HL-60/S4 treated with retinoic acid at 250 ng/mL for 4 days and 3 days (cell line): ENCODE measurements at regions not wholly inside any gene's neighbourhood (a gene's known extent, or its start where the extent isn't known, plus 50 kb on each side); places are given as distances from the start of the nearest gene placed in this dataset.

Source experiments
- in situ Hi-C: fragments of 300-500 bp; cut with MboI; formaldehyde crosslinking; loops from 2 replicates; pipeline ENCODE4 v1.7.0; 2022; ENCODE audit warnings: low sequenced_read_pairs

DNA sequence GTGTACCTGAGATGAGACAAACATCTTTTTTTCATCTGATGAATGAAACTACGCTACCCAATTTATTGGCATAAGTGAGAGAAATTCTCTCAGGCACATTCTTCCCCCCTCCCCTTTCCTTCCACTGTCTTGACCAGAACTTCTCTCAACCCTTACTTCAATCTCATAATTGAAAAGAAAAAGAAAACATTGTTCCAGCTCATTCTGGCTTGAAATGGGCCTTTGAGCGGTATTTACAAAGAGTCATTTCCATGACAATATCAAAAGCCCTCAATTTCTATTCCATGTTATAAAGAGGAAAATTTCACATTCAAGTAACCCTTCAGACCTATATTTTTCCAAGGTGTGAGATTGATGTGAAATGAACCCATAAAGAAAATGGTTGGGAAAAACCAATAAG lies 145.9 kb downstream of the PCSK1 start:
- in situ Hi-C loops, result no loop called here

DNA sequence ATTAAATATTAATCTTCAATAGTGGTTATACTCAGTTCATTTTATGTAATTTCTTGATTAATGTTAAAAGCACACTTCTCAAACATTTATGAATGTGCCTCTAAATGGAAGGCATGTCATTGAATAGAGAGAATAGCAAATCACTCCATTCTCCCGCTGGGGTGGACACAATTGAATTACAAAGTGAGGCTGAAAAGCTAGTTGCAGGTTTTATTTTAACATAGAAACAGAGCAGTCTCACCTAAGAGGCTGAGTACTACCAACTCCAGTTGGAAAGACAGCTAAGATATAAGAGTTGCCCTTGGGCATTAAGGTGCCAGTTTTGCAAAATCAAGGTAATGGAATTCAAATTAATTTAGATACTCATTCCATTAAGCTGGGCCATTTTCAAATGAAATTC lies 147.2 kb downstream of the PCSK1 start:
- in situ Hi-C loops, result no loop called here

DNA sequence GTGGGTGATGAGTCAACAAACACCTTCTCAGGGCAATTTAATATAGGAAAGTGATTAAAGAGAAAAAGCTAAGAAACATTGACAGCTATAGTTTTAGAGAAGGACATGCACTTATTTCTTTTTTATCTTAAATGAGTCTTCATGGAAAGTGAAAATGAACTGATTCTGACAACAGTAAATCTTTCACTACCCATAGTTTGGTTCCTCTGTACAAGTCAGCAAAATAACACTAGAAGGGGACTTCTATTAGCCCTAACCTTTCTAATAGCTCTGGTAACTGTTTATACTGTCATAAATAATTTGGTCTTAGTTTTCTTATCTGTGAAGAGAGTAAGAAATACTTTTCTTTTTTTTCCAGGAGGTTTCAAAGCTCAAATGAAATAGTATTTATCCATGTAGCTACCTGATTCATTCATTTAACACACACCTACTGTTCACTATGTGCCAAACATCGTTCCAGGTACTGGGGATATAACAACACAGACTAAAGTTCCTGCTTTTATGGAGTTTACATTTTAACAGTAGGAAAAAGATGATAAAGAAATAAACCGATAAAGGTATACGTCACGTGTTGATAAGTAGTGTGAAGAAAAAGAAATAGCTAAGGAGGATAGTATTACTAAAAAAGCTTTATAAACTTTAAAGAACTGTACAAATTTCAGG lies 148.2 kb downstream of the PCSK1 start:
- in situ Hi-C loops, result no loop called here

DNA sequence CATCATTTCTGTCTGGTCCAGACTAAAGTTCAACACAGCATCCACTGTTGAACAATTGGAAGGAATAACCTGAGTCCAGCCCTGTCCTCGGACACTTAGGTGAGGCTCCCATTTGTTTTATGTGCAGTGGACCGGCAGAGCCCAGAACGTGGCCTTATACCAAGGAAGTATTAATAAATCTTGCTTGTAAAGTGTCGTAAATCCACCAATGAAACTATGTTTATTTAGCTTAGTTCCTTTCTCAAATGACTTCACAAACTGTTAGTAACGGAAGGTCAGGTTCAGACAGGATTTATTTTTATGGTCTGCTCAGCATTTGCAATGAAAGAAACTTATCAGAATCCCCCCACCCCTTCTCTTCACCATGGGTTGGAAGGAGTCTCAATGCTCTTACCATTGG lies 149.5 kb downstream of the PCSK1 start:
- in situ Hi-C loops, result no loop called here

DNA sequence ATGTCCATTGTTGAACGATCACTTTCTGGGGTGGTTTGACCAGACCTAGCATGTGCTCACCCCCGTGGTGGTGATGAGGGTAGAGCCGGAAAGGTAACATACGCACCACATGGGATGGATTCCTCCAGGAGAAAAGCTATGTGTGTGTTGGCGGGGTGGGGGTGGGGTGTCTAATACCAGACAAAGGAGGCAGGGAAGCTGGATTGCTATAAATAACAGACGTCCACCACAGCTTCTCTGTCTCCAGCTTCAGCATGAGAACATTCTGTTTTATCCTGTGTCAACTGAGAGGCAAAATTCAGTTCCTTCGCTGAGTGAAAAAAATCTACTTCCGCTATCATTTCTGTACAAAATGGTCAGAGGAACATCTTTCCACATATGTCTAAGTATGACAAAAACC lies 151.0 kb downstream of the PCSK1 start:
- in situ Hi-C loops, result no loop called here

DNA sequence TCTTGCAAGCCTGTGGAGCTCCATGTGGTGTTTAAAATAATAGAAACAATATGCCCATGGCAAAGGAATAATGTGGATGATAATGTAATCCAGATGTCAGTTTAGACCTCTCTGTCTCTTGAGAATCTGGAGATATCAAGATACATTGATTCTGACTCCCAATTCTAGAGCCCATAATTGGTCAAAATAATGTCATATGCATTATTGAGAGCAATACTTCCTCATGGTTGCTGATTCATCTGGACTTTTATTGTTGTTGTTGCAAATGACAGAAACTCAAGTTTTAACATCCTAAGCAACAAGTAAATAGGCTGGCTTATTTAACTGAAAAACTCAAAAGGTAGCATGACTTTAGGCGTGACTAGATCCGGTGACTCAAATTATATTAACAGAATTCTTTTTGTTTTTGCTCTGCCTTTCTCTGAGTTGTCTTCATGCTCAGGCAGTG lies 152.1 kb downstream of the PCSK1 start:
- in situ Hi-C loops, result no loop called here

DNA sequence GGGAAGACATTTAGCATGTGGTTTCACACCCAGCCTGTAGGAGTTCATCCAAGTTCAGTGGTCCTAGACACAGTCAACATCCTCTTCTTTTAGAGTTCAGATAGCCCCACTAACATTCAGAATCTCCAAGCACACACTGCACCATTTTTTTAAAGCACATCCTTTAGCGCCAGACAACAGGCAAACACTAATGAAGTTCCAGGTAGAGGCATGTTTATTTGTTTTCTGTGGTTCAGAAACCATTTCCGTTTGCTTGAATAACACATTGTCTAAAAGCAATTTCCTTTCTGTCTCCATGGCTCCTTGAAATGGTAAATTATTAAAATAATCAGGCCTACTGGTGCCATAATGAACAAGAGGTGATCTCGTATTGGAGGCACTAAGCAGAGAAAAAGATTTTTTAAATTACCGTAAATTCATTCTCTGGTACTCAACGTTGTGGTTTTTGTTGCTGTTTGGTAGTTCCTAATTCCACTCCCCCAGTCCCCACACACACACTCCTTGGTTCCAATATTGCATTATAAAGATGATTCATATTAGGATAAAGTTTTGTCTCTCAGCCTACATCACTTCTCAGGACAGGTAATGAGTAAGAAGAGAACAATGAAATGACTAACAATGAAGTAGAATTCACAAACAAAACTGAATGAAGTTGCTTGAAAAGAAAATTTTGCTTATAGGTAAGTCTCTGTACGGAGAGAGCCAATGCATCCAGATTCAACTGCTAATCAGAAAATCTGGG lies 153.1 kb downstream of the PCSK1 start:
- in situ Hi-C loops, result no loop called here

DNA sequence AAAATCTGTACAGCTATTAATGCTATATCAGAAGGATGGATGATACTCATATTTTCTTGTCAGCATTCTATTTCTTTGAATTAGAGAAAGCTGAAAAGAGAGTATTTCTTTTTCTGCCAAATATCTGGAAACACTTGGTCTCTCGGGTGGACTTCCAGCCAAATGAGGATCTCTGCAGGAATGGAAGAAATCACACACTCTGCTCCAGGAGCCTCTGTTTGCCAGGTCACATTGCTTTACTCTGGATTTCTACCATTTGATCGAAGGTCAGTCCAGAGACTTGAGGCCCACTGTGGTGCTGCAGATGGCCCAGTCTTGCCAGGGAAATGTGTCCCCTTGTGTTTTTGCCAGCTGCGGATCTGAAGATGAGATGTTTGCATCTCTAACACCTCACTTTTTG lies 154.1 kb downstream of the PCSK1 start:
- in situ Hi-C loops, result no loop called here

DNA sequence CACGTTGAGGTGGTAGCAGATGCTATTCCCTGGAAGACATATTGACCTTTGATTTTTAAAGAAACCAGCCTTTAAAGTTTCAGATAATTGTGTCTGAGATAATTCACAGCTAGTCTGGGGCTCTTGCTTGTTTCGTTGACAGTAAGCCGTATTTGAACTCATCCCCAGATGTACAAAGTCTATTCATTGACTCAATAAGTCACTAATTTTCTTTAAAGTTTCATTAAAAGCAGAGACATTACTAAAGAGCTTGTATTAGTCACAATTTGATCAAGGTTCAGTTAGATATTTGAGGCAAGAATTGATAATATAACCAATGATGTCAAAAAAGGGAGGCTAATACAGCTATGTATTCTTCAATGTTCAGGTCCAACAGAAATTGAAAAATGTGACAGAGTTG lies 158.0 kb downstream of the PCSK1 start:
- in situ Hi-C loops, result no loop called here

DNA sequence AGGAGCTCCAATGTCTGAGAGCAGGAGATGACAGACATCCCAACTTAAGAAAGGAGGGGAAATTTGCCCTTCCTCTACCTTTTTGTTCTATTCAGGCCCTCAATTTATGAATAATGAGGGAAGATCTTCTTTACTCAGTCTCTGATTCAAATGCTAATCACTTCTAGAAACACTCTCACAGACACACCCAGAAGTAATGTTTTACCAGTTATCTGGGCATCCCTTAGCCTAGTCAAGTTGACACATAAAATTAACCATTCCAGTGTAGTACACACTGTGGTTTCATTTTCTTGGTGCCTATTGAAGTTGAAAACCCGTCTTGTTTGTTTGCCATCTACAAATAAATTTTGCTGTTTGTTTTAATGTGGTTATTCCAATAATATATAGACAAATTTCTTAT lies 167.6 kb downstream of the PCSK1 start:
- in situ Hi-C loops, result no loop called here

DNA sequence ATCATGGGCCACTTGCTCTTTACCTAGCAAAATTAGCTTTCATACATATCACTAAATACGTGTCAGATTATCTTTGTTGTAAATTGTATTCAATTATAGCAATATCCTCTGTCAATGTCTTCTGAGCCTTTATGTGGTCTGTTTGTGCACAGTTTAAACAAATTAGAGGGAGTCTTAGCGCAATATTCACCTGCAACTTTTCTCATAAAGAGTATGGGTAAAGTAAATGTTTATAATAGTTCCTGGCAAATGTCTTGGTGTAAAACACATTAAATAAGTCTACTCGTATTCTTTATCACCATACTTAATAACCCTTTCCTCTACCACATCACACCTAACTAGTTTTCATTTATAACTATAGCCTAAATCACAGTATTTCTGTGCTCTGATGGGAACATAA lies 169.0 kb downstream of the PCSK1 start:
- in situ Hi-C loops, result no loop called here

DNA sequence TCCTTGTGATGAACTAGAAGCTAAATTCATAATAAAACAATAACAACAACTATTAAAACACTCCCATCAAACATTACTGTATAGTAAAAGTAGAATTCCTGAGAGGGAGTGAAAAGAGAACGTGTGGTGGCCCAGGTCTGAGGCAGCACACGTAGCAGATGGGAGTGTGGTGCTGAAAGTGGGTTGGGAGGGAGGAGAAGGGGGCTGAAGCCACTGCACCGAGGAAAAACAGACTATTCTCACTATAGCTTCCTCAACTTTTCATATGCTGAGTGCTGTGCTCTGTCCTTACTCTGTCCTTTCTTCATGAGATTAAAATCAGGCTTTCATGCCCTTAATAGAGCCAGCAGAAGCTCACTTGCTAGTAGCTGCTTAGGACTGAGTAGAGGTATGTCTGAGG lies 170.9 kb downstream of the PCSK1 start:
- in situ Hi-C loops, result no loop called here

DNA sequence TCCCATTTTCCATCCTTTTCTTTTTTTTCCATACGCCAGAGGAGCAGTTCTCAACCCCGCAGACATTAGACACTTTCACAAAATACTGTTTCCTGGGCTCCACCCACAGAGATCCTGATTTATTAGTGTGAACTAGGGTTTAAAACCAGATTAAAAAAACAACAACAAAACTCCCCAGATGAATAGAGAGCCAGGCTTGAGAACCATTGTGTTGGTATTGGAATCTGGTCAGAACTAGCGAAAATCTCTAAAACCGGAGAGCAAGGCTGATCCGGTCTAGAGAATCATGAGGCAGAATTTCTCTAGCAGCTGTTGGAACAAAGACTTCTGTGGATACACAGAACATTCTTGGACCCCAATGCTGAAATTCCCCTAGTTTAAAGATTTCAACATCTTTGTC lies 173.0 kb downstream of the PCSK1 start:
- in situ Hi-C loops, result no loop called here

DNA sequence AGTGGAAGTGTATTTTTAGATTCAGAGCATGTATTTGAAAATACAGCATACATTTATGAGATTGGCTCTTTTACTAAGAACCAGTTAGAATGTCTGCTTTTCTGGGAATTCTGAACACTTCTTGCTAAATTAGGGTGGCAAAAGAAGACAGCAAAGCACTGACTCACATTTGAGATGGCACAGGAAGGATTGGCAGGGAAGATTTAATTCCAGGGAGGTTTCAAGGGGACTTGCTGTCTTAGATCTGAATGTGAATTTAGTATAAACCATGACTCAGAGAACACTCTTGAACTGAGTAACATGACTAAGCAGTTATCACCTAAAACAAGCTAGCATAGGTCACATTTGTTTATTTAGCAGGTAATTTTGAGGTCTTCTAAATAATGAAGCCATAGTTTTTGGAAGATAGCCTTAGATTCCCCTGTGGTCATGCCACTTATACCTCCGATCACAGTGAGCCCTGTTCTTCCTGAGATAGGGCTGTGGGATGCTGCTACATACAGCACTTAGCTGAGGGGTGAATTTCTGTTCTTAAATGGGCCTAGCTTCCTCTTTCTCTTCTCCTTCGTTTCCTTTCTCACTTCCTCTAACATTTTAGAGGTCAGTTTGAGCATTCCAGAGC lies 173.8 kb downstream of the PCSK1 start:
- in situ Hi-C loops, result no loop called here

DNA sequence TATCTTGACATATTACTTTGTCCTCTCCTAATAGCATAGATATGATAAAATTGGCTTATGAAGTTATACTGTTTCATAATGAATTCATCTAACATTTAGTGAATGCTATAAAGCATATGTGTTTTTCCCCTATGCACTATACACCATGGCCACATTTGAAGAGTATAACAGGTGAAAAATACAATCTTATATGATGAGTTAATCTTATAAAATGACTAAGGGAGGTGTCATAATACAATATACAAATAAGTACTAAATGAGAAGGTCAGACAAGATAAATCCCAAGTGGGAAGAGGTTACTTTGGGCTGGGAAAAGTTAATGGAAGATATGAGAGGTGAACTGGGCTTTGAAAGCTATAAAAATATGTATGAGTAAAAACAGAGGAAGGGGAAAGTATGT lies 174.4 kb downstream of the PCSK1 start:
- in situ Hi-C loops, result no loop called here

DNA sequence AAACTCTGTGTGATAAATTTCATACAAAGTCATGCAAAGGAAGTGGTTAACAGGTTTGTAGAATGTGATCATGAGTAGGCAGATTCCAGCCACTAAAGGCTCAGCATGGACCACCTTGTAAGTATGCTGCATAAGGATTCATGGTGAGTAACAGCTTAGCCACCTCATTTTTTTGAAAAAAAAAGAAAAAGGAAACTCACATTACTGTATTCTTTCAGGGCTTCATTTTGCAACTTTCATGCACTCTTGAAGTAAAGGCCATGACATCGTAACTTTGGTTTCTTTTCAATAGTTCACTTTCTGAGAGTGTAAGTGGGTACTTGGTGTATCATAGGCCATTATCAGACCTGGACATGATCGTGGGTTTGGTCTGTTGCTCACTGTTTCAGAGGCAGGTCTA lies 175.1 kb downstream of the PCSK1 start:
- in situ Hi-C loops, result no loop called here

DNA sequence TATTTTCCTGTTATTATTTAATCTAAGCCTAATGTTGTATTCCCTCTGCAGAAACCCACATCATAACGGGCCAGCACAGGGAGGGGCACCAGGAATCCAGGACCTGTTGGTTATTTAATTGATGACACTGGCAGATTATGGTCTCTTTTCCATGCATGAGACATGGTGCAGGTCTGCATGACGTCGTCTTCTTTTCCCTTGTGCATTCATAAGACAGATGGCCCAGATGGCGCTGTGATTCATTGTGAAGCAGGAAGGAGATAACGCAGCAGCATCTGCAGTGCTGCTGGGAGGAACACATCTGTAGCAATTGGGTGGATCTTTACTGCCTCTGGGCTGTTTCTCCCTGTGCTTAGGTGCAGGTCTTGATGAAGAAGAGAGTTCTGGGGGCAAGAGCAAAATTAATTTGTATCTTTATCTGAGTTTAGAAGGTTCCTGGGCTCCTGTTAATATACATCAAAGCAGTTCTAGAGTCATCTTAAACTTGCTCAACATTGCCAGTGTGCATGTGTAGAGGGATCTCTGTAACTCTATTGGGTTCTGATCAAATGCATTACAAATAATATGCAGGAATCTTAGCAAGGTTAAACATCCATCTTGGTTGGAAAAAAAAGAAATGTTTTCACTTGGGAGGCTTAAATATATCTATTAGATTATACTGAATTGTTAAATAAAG lies 176.1 kb downstream of the PCSK1 start:
- in situ Hi-C loops, result no loop called here

DNA sequence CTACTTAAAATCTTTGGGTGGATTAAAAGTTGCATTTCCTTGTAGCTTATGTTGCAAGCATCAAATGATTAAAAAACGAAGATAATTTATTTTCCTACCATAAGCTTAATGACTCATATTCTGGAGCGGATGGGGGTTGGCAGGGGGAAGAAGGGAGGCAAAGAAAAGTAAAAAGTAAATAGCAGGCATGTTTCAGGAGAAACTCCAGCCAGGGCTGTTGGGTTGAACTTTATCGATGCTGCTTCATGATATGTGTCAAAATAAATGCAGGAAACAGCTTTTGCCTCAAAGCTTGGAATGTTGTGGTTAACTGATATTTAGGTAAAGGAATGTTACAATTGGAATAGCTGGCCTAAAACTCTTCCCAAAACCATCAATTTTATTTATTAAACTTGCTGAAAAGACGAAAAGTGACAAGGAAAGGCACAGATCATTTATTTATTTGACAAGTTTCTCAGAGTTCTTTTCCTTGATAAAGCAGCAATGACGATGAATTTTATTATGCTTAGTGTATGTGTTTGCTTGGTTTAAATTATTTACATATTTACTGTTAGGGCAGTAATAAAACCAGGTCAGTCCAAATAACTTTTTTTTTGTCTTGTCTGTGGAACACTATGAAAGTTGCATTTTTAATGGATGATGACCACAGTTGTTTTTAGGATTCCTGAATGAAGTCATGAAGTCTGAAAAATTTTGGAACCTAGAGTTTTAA lies 177.9 kb downstream of the PCSK1 start:
- in situ Hi-C loops, result no loop called here

DNA sequence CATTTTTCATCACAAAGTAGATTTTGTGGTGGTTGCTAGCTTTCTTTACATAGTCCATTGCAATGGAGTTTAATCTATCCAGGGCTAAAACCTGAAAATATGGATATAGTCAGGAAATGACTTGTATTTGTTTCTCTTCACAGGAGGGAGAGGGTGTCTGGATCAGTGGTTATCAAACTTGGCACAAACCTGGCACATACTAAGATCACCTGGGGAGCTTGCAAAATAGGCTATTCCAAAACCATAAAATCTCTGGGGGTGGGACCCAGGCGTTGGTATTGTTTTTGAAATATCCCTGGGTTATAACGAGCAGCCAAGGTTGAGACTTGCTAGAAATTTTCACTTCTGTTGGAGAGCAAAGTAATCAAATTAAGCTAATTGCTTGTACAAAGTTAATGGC lies 179.9 kb downstream of the PCSK1 start:
- in situ Hi-C loops, result no loop called here

DNA sequence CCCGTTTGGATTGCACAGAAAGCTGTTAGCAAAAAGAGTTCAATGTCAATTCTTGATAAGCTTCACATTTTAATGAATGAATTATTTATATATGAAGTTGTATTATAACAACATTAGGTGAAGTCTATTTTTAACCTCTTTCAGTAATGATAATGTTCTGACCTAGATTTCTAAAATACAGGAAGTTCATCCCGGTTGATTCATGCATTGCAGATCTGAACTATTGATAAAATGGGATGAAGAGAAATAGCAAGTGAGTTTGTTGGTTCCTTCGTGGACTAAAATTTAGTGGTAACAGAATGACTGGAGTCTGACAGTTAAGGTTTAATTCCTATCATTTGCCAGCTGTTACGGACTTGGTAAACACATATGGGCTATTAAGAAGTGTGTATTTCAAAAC lies 180.5 kb downstream of the PCSK1 start:
- in situ Hi-C loops, result no loop called here

DNA sequence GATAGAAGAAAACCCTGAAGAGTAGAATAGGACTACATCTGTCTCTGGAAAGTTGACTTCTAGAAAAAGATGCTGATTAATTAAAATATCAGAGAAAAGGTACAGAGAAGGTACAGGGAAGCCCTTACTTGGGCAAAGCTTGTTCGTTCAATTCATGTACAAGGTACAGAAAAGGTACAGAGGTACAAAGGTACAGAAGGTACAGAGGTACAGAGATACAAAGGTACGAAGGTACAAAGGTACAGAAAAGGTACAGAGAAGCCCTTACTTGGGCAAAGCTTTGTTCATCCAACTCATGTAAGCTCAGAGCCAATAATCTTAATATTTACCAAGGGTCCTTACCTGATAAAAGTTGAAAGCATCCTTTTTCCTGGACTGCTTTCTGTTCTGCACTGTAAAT lies 182.3 kb downstream of the PCSK1 start:
- in situ Hi-C loops, result no loop called here
